Endothelial cell of umbilical vein (primary cell): ENCODE measurements at regions not wholly inside any gene's neighbourhood (a gene's known extent, or its start where the extent isn't known, plus 50 kb on each side); places are given as distances from the start of the nearest gene placed in this dataset.

Experiments used
- BruUV-seq: library from RNA; stranded (reverse); fragments of 400-500 nt; replicated peaks from 2 replicates; lab custom pipeline; 2021; lab: Mats Ljungman, UMichigan
- CTCF ChIA-PET: fragments of 300-600, 350-600 bp; sonication (Branson Sonifier 250); formaldehyde crosslinking; loops from one replicate; lab custom pipeline; 2021; ENCODE audit warnings: antibody characterized with exemption, inconsistent platforms; lab: Charles Lee
- POLR2A ChIA-PET: fragments of 300-600, 350-600 bp; sonication (Branson Sonifier 250); formaldehyde crosslinking; loops from one replicate; lab custom pipeline; 2021; ENCODE audit warnings: antibody characterized with exemption, inconsistent platforms; lab: Charles Lee
- DNase-seq: peaks from one replicate; pipeline ENCODE4 v3.0.0-alpha.2; 2011; ENCODE audit warnings: low read depth, low spot score
- FAIRE-seq: peaks from 2 replicates; lab custom pipeline; 2011; peaks lifted over from hg19 to GRCh38; lab: Jason Lieb, UNC
- H2AFZ ChIP-seq: 2 replicates; pipeline ENCODE4 v1.6.0; 2012; ENCODE audit warnings: low read depth, low read length, control low read depth, inconsistent platforms
- H3K27ac ChIP-seq: 2 replicates; pipeline ENCODE4 v1.5.1; 2011; ENCODE audit warnings: low read depth, mild to moderate bottlenecking, control low read depth, low read length, moderate library complexity; ENCODE audit not compliant: insufficient read depth
- H3K27me3 ChIP-seq, 2 experiments: 2 replicates each; pipeline versions ENCODE4 v1.6.0 to v1.6.1; 2011; ENCODE audit warnings: low read length in 2 of 2, mixed read lengths in 1 of 2; ENCODE audit not compliant: control insufficient read depth in 2 of 2, insufficient read depth in 2 of 2
- H3K36me3 ChIP-seq, 2 experiments: 2 replicates in 1 of 2; 3 replicates in 1 of 2; pipeline ENCODE4 v1.5.1; 2011; ENCODE audit warnings: low read length in 2 of 2, mild to moderate bottlenecking in 1 of 2, moderate library complexity in 1 of 2; ENCODE audit not compliant: control insufficient read depth in 2 of 2, insufficient read depth in 2 of 2; ENCODE audit errors: extremely low read depth in 1 of 2
- H3K4me1 ChIP-seq: 3 replicates; pipeline ENCODE4 v1.5.1; 2011; ENCODE audit warnings: mild to moderate bottlenecking, low read length; ENCODE audit not compliant: control insufficient read depth, insufficient read depth; ENCODE audit errors: extremely low read depth
- H3K4me2 ChIP-seq: 2 replicates; pipeline ENCODE4 v1.6.1; 2011; ENCODE audit warnings: low read length, control low read depth, mixed read lengths; ENCODE audit not compliant: insufficient read depth
- H3K4me3 ChIP-seq, 3 experiments: fragments of 200-600 bp in 1 of 3; sonication (generic), shearing (Covaris generic) in 1 of 3; replicated peaks in 1 of 3; 2 replicates each; pipeline ENCODE4 v1.5.1; 2011 to 2016; ENCODE audit warnings: control low read depth in 3 of 3, low read length in 3 of 3, mild to moderate bottlenecking in 2 of 3, inconsistent platforms in 1 of 3, low read depth in 1 of 3, moderate library complexity in 1 of 3; ENCODE audit not compliant: insufficient read depth in 1 of 3
- H3K79me2 ChIP-seq: 2 replicates; pipeline ENCODE4 v1.6.0; 2012; ENCODE audit warnings: low read length, inconsistent platforms; ENCODE audit not compliant: control insufficient read depth, insufficient read depth
- H3K9ac ChIP-seq: replicated peaks from 2 replicates; pipeline ENCODE3; 2011; ENCODE audit warnings: low read length, control low read depth; ENCODE audit not compliant: insufficient read depth; ENCODE audit errors: extremely low read depth
- H3K9me1 ChIP-seq: replicated peaks from 3 replicates; pipeline ENCODE4 v1.6.0; 2011; ENCODE audit warnings: mild to moderate bottlenecking, low read length; ENCODE audit not compliant: control insufficient read depth, insufficient read depth; ENCODE audit errors: extremely low read depth
- H3K9me3 ChIP-seq: replicated peaks from 2 replicates; pipeline ENCODE4 v1.5.1; 2012; ENCODE audit warnings: low read length, inconsistent platforms; ENCODE audit not compliant: control insufficient read depth, insufficient read depth
- H4K20me1 ChIP-seq: replicated peaks from 2 replicates; pipeline ENCODE3; 2011; ENCODE audit warnings: mild to moderate bottlenecking, low read length; ENCODE audit not compliant: control insufficient read depth, insufficient read depth; ENCODE audit errors: extremely low read depth
- CTCF ChIP-seq, 2 donors: IDR thresholded peaks; 1 replicate in 1 of 2; 2 replicates in 1 of 2; pipeline ENCODE4 v1.5.1; 2011; ENCODE audit warnings: low read length in 2 of 2, mild to moderate bottlenecking in 2 of 2, moderate library complexity in 2 of 2, control low read depth in 1 of 2, inconsistent platforms in 1 of 2, low read depth in 1 of 2; ENCODE audit not compliant: insufficient read depth in 1 of 2; ENCODE audit errors: extremely low read depth in 1 of 2
- EZH2 ChIP-seq: IDR thresholded peaks from 2 replicates; pipeline ENCODE4 v1.6.1; 2012; ENCODE audit warnings: borderline replicate concordance, low read depth, mild to moderate bottlenecking, moderate library complexity, low read length, inconsistent platforms; ENCODE audit not compliant: severe bottlenecking
- FOS ChIP-seq: IDR thresholded peaks from 2 replicates; pipeline ENCODE4 v1.6.1; 2011; ENCODE audit warnings: mild to moderate bottlenecking, low read length, moderate library complexity, borderline replicate concordance; ENCODE audit not compliant: insufficient read depth
- GATA2 ChIP-seq: IDR thresholded peaks from 2 replicates; pipeline ENCODE4 v1.7.0; 2011; ENCODE audit warnings: low read depth, mild to moderate bottlenecking, moderate library complexity, mixed read lengths, low read length; ENCODE audit not compliant: insufficient read length, insufficient read depth
- JUN ChIP-seq: IDR thresholded peaks from 2 replicates; pipeline ENCODE4 v1.6.1; 2011; ENCODE audit warnings: borderline replicate concordance, low read depth; ENCODE audit not compliant: insufficient read length, insufficient read depth
- MAX ChIP-seq: IDR thresholded peaks from 2 replicates; pipeline ENCODE4 v1.6.1; 2011; ENCODE audit not compliant: insufficient read depth, insufficient read length
- MYC ChIP-seq: IDR thresholded peaks from one replicate; pipeline ENCODE4 v1.6.1; 2011; ENCODE audit warnings: mild to moderate bottlenecking, low read depth, low read length
- POLR2A ChIP-seq: IDR thresholded peaks from 2 replicates; pipeline ENCODE4 v1.6.1; 2012; ENCODE audit warnings: low read depth, mild to moderate bottlenecking, control low read depth, low read length
- POLR2AphosphoS5 ChIP-seq: IDR thresholded peaks from 2 replicates; pipeline ENCODE4 v1.6.1; 2012; ENCODE audit warnings: low read depth, mild to moderate bottlenecking, control low read depth, low read length, moderate library complexity; ENCODE audit not compliant: insufficient read depth
- dilution Hi-C: fragments of 300-500 bp; cut with MboI; formaldehyde crosslinking; loops from one replicate; pipeline ENCODE4 v1.15.0; 2019; ENCODE audit warnings: low sequenced_read_pairs; ENCODE audit not compliant: extremely low pct_ligation_motif_present
- intact Hi-C: fragments of 100-400 bp; cut with micrococcal nuclease; formaldehyde crosslinking; loops from one replicate; pipeline ENCODE4 v1.10.0; 2022

GRCh38 chr6:81026041-81026553 is 726.4 kb downstream of the TENT5A start:
- Histone ChIP-seq H3K79me2 (no peaks in the 10 kb centered on the region), H4K20me1 (no peaks in the 10 kb centered on the region), H3K27ac (no peak overlapping the region), H3K4me1 (no peaks in the 10 kb centered on the region), H3K4me2 (no peak overlapping the region), H3K36me3 (no peaks in the 10 kb centered on the region), H3K9ac (no peak overlapping the region), H3K4me3 (no peak overlapping the region), H3K27me3 (no peaks in the 10 kb centered on the region), H2AFZ (no peak overlapping the region), H3K9me3 (no peaks in the 10 kb centered on the region), H3K9me1 (no peaks in the 10 kb centered on the region)
- BruUV-seq, result no TSS peak
- ChIA-PET CTCF (no interaction called here), POLR2A (no interaction called here)
- dilution Hi-C loops (no loop called here), intact Hi-C loops (no loop called here)
- TF ChIP-seq CTCF (IDR thresholded peaks at IDR 0.05; ENCODE audit: extremely low read depth in 1 of 2, insufficient read depth in 1 of 2, low read depth in 1 of 2, low read length in 2 of 2) (no peak), JUN (no peak), MAX (no peak), POLR2A (no peak), FOS (no peak), GATA2 (no peak), MYC (no peak), EZH2 (no peak), POLR2AphosphoS5 (no peak)
- no peak for DNase-seq
- FAIRE-seq, result no peak
